ENCODE measurements at regions not wholly inside any gene's neighbourhood (a gene's known extent, or its start where the extent isn't known, plus 50 kb on each side); places are given as distances from the start of the nearest gene placed in this dataset.

GRCh38 chr5:3333836-3334235 is 261.8 kb upstream of the IRX1 start:
- no peak overlapping the region for H3K9ac ChIP-seq (ENCODE audit: insufficient read depth in 1 of 2, low read depth in 2 of 2, low read length in 2 of 2)
- H3K79me2 ChIP-seq (ENCODE audit: control insufficient read depth, insufficient read depth, low read length), result no peaks in the 10 kb centered on the region
- H3K9me1 ChIP-seq (ENCODE audit: control insufficient read depth, insufficient read depth, low read length), result no peaks in the 10 kb centered on the region
- H3K9me3 ChIP-seq (replicated peaks; ENCODE audit: control insufficient read depth, insufficient read depth, low read depth, low read length), result no peaks in the 10 kb centered on the region
- intact Hi-C loops (cut with micrococcal nuclease) (no loop called here), in situ Hi-C loops (cut with MboI) (no loop called here)
- DNase-seq (ENCODE audit: extremely low read depth in 1 of 4, low spot score in 3 of 4), result no peak
- no peaks in the 10 kb centered on the region for H3K4me1 ChIP-seq (replicated peaks in 1 of 2; ENCODE audit: control insufficient read depth in 2 of 2, insufficient read depth in 2 of 2, low read length in 2 of 2)
- no peak for TF ChIP-seq KLF16 (IDR thresholded peaks at IDR 0.05)
- TF ChIP-seq KDM4B (IDR thresholded peaks at IDR 0.05; ENCODE audit: borderline replicate concordance in 2 of 2, low read depth in 1 of 2), result no peak
- no peak for TF ChIP-seq ZBTB5 (IDR thresholded peaks at IDR 0.05)
- no peak for TF ChIP-seq XRCC4 (IDR thresholded peaks at IDR 0.05; ENCODE audit: extremely low read depth, insufficient read depth, insufficient read length)
- TF ChIP-seq ZNF174 (CRISPR knock-in tag; IDR thresholded peaks at IDR 0.05), result no peak
- TF ChIP-seq ZBTB43 (CRISPR knock-in tag; IDR thresholded peaks at IDR 0.05), result no peak
- no peak for TF ChIP-seq ADNP (tag; IDR thresholded peaks at IDR 0.05)
- no peak for TF ChIP-seq MED1 (CRISPR knock-in tag; IDR thresholded peaks at IDR 0.05; ENCODE audit: borderline replicate concordance)
- TF ChIP-seq GMEB1 (CRISPR knock-in tag; IDR thresholded peaks at IDR 0.05), result no peak
- no peak for TF ChIP-seq GTF2B (IDR thresholded peaks at IDR 0.05; ENCODE audit: extremely low read depth, insufficient read length)
- no peak for TF ChIP-seq UBTF (IDR thresholded peaks at IDR 0.05; ENCODE audit: borderline replicate concordance in 1 of 2, low read depth in 2 of 2, low read length in 2 of 2)
- FAIRE-seq, result no peak
- no peak overlapping the region for H3K27ac ChIP-seq (ENCODE audit: extremely low read depth, low read depth, low read length)
- no peak for ATAC-seq
- POLR2A ChIA-PET, result no interaction called here
- no TSS peak for BruUV-seq (replicated peaks)
- no peaks in the 10 kb centered on the region; the same call in 1 of the 2 replicates for H4K20me1 ChIP-seq (replicated peaks; ENCODE audit: control insufficient read depth, insufficient read depth, low read length)
- CTCF ChIA-PET (ENCODE audit: low intra/inter-chr PET ratio), result no interaction called here
- WGBS (ENCODE audit: insufficient coverage, low coverage, missing lambda C conversion rate), result 1% methylated on average over 7 of the region's 8 CpGs
- H3K4me3 ChIP-seq, result no peak overlapping the region
- H2AFZ ChIP-seq (ENCODE audit: low read depth, low read length), result no peak overlapping the region
- H3K27me3 ChIP-seq (ENCODE audit: control insufficient read depth in 2 of 2, insufficient read depth in 2 of 2, low read length in 2 of 2), result peaks cover 3 to 30% of the 10 kb centered on the region in 2 experiments; a peak in 3 of 5 replicates
- no peaks in the 10 kb centered on the region for H3K36me3 ChIP-seq (ENCODE audit: control insufficient read depth, insufficient read depth, low read length)
- no peak overlapping the region for H3K4me2 ChIP-seq (ENCODE audit: insufficient read depth, low read length)
